NCI-H510A (cell line): ENCODE measurements at regions not wholly inside any gene's neighbourhood (a gene's known extent, or its start where the extent isn't known, plus 50 kb on each side); places are given as distances from the start of the nearest gene placed in this dataset.

ENCODE experiments used
- DNase-seq: peaks from one replicate; lab custom pipeline; 2025; lab: John Stamatoyannopoulos, UW

GRCh38 chr14:65877624-65878023, 465.1 kb downstream of the FUT8 start:
- DNase-seq, result no peak

- no peak for DNase-seq
These were observed 466.1 kb downstream of the FUT8 start for GRCh38 chr14:65878586-65878985.

GRCh38 chr14:65879248-65880009, 466.9 kb downstream of the FUT8 start:
- no peak for DNase-seq

- DNase-seq, result no peak
These were observed 468.0 kb downstream of the FUT8 start for GRCh38 chr14:65880507-65880906.

GRCh38 chr14:65881642-65882041, 469.1 kb downstream of the FUT8 start:
- DNase-seq, result no peak

- no peak for DNase-seq
These were observed 476.1 kb downstream of the FUT8 start for GRCh38 chr14:65888677-65889076.

- peak; percentile 19 for DNase-seq
These were observed 479.8 kb downstream of the FUT8 start for GRCh38 chr14:65892315-65892714.

- DNase-seq, result no peak
These were observed 487.6 kb downstream of the FUT8 start for GRCh38 chr14:65900164-65900563.

- DNase-seq, result no peak
These were observed 489.1 kb downstream of the FUT8 start for GRCh38 chr14:65901595-65901994.

- no peak for DNase-seq
These were observed 492.5 kb downstream of the FUT8 start for GRCh38 chr14:65904988-65905387.

- no peak for DNase-seq
These were observed 493.8 kb downstream of the FUT8 start for GRCh38 chr14:65906344-65906743.

- DNase-seq, result no peak
These were observed 494.4 kb downstream of the FUT8 start for GRCh38 chr14:65906948-65907347.

- no peak for DNase-seq
These were observed 497.7 kb downstream of the FUT8 start for GRCh38 chr14:65910108-65910786.

GRCh38 chr14:65915125-65915524, 502.6 kb downstream of the FUT8 start:
- DNase-seq, result no peak

GRCh38 chr14:65916055-65916454, 503.5 kb downstream of the FUT8 start:
- DNase-seq, result no peak

GRCh38 chr14:65920996-65921395, 508.5 kb downstream of the FUT8 start:
- DNase-seq, result no peak

GRCh38 chr14:65922142-65922541, 509.6 kb downstream of the FUT8 start:
- no peak for DNase-seq

GRCh38 chr14:65926504-65926903, 514.0 kb downstream of the FUT8 start:
- no peak for DNase-seq

GRCh38 chr14:65926935-65927700, 514.6 kb downstream of the FUT8 start:
- DNase-seq, result no peak

- peak; percentile 47 for DNase-seq
These were observed 515.4 kb downstream of the FUT8 start for GRCh38 chr14:65927931-65928356.

GRCh38 chr14:65928995-65929394, 516.5 kb downstream of the FUT8 start:
- DNase-seq, result no peak

- no peak for DNase-seq
These were observed 521.0 kb downstream of the FUT8 start for GRCh38 chr14:65933400-65934069.
